Psoas muscle (tissue), 7 donors: ENCODE measurements at regions not wholly inside any gene's neighbourhood (a gene's known extent, or its start where the extent isn't known, plus 50 kb on each side); places are given as distances from the start of the nearest gene placed in this dataset.

Experiments used
- ATAC-seq, 4 donors: fragments of 200-7000 bp; cut with Tn5 transposase; one replicate each; pipeline ENCODE4 v1.9.1; 2020; ENCODE audit warnings: moderate library complexity in 3 of 4, mild to moderate bottlenecking in 2 of 4
- DNase-seq, 2 donors: peaks; one replicate each; pipeline ENCODE4 v3.0.0-alpha.2; 2020
- H3K27ac ChIP-seq: fragments of 200-600 bp; one replicate; pipeline ENCODE4 v1.8.0; 2022
- H3K27me3 ChIP-seq, 3 donors: fragments of 200-600 bp in 1 of 3; one replicate each; pipeline versions ENCODE4 v1.6.1 to v1.8.0; 2013 to 2022; ENCODE audit warnings: low read length in 2 of 3, mild to moderate bottlenecking in 2 of 3, moderate library complexity in 1 of 3; ENCODE audit not compliant: insufficient read depth in 3 of 3
- H3K36me3 ChIP-seq, 2 donors: fragments of 200-600 bp in 1 of 2; one replicate each; pipeline versions ENCODE4 v1.6.1 to v1.8.0; 2013 to 2022; ENCODE audit warnings: low read depth in 1 of 2, mild to moderate bottlenecking in 1 of 2, moderate library complexity in 1 of 2; ENCODE audit not compliant: insufficient read depth in 1 of 2
- H3K4me1 ChIP-seq: fragments of 200-600 bp; one replicate; pipeline ENCODE4 v1.8.0; 2022
- H3K4me3 ChIP-seq: fragments of 200-600 bp; one replicate; pipeline ENCODE4 v1.8.0; 2022; ENCODE audit warnings: mild to moderate bottlenecking
- H3K9me3 ChIP-seq: fragments of 200-600 bp; one replicate; pipeline ENCODE4 v1.8.0; 2022
- WGBS, 3 donors: extraction: QIAGEN DNeasy Blood & Tissue Kit; methylation state at CpG; one replicate each; pipeline versions ENCODE4 v1.1.6 to v1.1.7; 2013; 5-methylcytosine and 5-hydroxymethylcytosine counted together
- intact Hi-C, 2 donors: fragments of 100-400 bp; cut with DNase I; formaldehyde crosslinking; loops; one replicate each; pipeline versions ENCODE4 v1.11.0 to v1.14.2; 2022
- TF ChIP-seq, protein P1 (sequence below): fragments of 200-600 bp; IDR thresholded peaks from one replicate; pipeline ENCODE4 v1.8.0; 2022; ENCODE audit warnings: antibody characterized with exemption
- donor health status: healthy with polysubstance abuse.
- donor health status: DM: no; HTN: no; CAD: no; lungs with moderate emphysema.
- donor health status: Bipolar disorder and iron deficiency.
- donor health status: healthy.
- donor health status: DM: yes; HTN: yes; CAD: no.
- donor health status: DM: no; HTN: no; CAD: no.
- donor health status: DM: yes; HTN: yes; CAD: no.

DNA sequence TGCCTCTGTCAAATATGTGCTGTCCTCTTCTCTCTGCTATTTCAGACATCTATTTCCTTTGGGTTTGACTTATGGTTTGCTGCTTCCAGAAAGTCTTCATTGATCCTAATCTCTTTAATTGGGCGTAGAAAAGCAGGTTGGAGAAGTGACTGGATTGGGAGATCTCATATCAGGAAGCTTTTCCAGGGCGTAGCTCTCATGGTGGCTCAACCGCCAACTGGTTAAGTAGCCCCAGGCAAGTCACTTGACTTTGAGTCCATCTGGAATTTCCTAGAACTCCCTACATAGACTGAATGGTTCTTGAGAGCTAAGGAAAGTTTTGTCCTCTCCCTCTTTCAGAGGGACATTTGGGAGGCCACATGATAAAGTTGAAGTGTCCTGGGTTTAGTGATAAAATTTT, 192.3 kb upstream of the GLRA1 start:
- DNase-seq, result no peak
- no peak overlapping the region for H3K27ac ChIP-seq
- H3K9me3 ChIP-seq, result no peaks in the 10 kb centered on the region
- H3K27me3 ChIP-seq, result no peaks in the 10 kb centered on the region
- no peaks in the 10 kb centered on the region for H3K36me3 ChIP-seq
- intact Hi-C loops, result no loop called here
- no peak overlapping the region for H3K4me3 ChIP-seq
- no peak for ATAC-seq
- TF ChIP-seq, protein P1, sequence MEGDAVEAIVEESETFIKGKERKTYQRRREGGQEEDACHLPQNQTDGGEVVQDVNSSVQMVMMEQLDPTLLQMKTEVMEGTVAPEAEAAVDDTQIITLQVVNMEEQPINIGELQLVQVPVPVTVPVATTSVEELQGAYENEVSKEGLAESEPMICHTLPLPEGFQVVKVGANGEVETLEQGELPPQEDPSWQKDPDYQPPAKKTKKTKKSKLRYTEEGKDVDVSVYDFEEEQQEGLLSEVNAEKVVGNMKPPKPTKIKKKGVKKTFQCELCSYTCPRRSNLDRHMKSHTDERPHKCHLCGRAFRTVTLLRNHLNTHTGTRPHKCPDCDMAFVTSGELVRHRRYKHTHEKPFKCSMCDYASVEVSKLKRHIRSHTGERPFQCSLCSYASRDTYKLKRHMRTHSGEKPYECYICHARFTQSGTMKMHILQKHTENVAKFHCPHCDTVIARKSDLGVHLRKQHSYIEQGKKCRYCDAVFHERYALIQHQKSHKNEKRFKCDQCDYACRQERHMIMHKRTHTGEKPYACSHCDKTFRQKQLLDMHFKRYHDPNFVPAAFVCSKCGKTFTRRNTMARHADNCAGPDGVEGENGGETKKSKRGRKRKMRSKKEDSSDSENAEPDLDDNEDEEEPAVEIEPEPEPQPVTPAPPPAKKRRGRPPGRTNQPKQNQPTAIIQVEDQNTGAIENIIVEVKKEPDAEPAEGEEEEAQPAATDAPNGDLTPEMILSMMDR, result no peak
- H3K4me1 ChIP-seq, result no peaks in the 10 kb centered on the region
- 73 to 82% (median 78%) methylated on average over 3 of the region's 3 CpGs for WGBS, 3 donors

DNA sequence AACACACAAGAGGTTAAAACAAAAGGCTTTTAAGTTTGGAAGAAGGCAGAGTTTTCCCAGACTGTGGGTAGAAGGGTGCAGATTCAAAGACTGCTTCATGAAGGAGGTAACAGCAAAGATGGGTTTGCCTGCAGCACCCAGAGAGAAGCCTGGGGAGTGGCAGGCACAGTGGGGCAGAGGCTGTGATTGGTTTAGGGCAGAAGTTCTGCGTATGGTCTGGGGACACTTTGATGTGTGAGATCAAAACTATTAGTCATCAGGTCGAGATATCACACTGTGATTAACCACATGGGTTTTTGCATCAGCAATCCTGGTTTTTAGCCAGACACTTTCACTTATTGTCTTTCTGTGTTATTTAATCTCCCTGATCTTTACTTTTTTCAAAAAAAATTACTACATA, 188.8 kb upstream of the GLRA1 start:
- WGBS, 3 donors, result 65 to 78% (median 72%) methylated on average over 2 of the region's 2 CpGs

DNA sequence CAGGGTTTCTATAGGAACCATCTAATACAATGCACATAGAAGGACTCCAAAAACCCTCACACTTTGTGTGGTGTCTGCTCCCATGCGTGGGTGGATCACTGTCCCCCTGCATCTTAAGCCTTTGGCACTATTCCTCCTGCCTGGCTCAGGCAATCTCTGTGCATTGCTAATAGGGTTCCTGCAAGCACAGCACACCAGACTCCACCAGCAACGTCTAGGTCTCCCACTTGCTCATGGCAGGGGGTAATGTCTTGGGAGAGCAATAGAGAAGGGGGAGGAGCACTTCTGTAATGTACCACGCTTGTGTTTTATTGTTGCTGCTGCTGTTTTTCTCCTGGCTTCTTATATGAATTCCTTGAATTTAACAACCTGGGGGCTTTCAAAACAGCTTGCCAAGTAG, 182.6 kb upstream of the GLRA1 start:
- WGBS, 3 donors, result 25 to 33% (median 31%) methylated on average over 3 of the region's 3 CpGs

More for the DNA sequence above, 188.8 kb upstream of the GLRA1 start:
- Histone ChIP-seq H3K36me3 (no peaks in the 10 kb centered on the region), H3K4me3 (no peak overlapping the region), H3K9me3 (no peaks in the 10 kb centered on the region), H3K27me3 (no peaks in the 10 kb centered on the region), H3K27ac (no peak overlapping the region), H3K4me1 (no peaks in the 10 kb centered on the region)
- intact Hi-C loops, result no loop called here
- no peak for DNase-seq
- no peak for ATAC-seq
- TF ChIP-seq, protein P1, result no peak

DNA sequence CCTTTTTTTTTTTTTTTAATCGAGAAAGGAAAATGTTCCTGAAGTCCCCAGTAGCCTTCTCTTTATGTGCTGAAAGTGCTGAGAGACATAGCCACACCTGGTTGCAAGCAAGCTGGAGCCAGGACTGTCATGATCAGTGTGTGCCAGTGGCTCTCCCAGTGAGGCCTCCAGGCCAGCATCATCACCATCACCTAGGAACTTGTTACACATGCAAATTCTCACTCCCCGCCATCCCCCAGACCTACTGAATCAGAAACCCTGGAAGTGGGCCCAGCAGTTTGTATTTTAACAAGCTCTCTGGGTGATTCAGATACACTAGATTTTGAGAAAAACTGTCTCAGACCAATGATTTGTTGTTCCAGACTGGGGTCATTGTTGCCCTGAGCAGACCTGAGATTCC, 181.9 kb upstream of the GLRA1 start:
- intact Hi-C loops, result no loop called here
- no peaks in the 10 kb centered on the region for H3K27me3 ChIP-seq
- WGBS, 3 donors, result 66 to 86% (median 81%) methylated on average over 2 of the region's 2 CpGs

More for the DNA sequence above, 182.6 kb upstream of the GLRA1 start:
- intact Hi-C loops, result no loop called here
- no peaks in the 10 kb centered on the region for H3K36me3 ChIP-seq
- no peak overlapping the region for H3K4me3 ChIP-seq
- DNase-seq, result no peak
- H3K9me3 ChIP-seq, result no peaks in the 10 kb centered on the region
- no peak overlapping the region for H3K27ac ChIP-seq
- no peak for ATAC-seq
- H3K4me1 ChIP-seq, result no peaks in the 10 kb centered on the region
- TF ChIP-seq, protein P1, result no peak
- H3K27me3 ChIP-seq, result no peaks in the 10 kb centered on the region

DNA sequence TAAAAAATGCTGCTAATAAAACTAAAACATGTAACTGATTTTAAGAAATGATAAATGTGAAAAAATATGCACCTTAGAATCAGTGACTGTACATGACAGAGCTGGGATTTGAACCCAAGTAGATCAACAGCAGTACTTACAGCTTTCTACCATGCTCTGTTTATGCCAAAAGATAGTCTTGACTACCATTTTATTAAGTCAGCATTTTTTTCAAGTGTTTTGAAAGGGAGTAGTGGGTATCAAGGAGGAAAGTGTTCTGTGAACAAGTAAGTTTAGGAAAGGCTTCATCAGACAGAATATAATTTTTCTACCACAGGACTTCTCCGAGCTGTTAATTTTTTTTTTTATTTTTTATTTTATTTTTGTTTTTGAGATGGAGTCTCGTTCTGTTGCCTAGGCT, 180.4 kb upstream of the GLRA1 start:
- ATAC-seq (no peak), DNase-seq (no peak)
- TF ChIP-seq, protein P1, result no peak
- intact Hi-C loops, result no loop called here
- H3K27ac ChIP-seq, result no peak overlapping the region
- no peak overlapping the region for H3K4me3 ChIP-seq
- no peaks in the 10 kb centered on the region for H3K9me3 ChIP-seq
- WGBS, 3 donors, result 82 to 90% (median 84%) methylated on average over 2 of the region's 2 CpGs
- no peaks in the 10 kb centered on the region for H3K27me3 ChIP-seq
- H3K4me1 ChIP-seq, result no peaks in the 10 kb centered on the region
- H3K36me3 ChIP-seq, result no peaks in the 10 kb centered on the region

More for the DNA sequence above, 181.9 kb upstream of the GLRA1 start:
- H3K27ac ChIP-seq, result no peak overlapping the region
- H3K9me3 ChIP-seq, result no peaks in the 10 kb centered on the region
- no peaks in the 10 kb centered on the region for H3K4me1 ChIP-seq
- DNase-seq (no peak), ATAC-seq (no peak)
- no peaks in the 10 kb centered on the region for H3K36me3 ChIP-seq
- H3K4me3 ChIP-seq, result no peak overlapping the region
- TF ChIP-seq, protein P1, result no peak
